ENCODE measurements at regions not wholly inside any gene's neighbourhood (a gene's known extent, or its start where the extent isn't known, plus 50 kb on each side); places are given as distances from the start of the nearest gene placed in this dataset.

GRCh38 chr2:66084948-66085590 is 349.9 kb upstream of the MEIS1 start:
- DNase-seq, result peak; percentile 90

GRCh38 chr2:66082581-66082980 is 352.3 kb upstream of the MEIS1 start:
- DNase-seq, result peak; percentile 78

DNA sequence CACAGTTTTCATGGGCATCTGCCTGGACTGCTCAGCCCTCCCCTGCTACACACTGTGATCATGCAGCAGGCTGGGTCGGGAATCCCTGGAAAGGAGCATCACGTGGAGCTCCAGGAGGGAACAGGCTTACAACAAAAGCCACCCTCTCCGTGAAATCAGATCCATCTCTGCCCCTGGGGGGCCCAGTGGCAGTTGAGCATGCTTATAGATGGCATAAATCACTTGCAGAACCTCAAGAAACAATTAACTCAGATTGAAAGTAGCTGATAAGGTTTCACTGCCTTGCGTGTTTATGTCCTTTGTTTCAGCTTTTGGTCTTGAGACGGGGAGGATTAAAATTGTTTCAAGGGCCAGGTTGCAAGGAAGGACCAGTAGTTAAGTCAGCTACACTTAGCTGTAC is 354.8 kb upstream of the MEIS1 start:
- DNase-seq, result peak; percentile 93

DNA sequence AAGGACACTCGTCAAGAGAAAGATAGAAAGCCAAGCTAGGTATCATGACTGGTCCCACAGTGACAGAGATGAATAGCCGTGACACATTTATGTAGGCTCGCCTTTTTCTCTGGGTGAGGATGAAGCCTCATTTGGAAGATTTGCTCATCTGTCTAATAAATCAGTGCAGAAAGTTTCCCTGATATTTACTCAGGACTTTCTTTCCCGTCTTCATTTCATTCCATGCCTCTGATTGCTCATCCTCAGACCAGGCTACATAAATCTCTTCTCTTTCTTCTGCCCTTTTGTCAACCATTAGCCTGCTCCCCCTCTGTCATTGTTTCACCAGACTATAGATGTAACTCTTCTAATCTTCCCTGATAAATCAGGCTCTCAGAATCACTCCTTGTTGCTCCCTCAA is 361.8 kb upstream of the MEIS1 start:
- no peak for DNase-seq

- DNase-seq, result peak; percentile 68
Measured at GRCh38 chr2:66070721-66071602, 364.0 kb upstream of the MEIS1 start.

DNA sequence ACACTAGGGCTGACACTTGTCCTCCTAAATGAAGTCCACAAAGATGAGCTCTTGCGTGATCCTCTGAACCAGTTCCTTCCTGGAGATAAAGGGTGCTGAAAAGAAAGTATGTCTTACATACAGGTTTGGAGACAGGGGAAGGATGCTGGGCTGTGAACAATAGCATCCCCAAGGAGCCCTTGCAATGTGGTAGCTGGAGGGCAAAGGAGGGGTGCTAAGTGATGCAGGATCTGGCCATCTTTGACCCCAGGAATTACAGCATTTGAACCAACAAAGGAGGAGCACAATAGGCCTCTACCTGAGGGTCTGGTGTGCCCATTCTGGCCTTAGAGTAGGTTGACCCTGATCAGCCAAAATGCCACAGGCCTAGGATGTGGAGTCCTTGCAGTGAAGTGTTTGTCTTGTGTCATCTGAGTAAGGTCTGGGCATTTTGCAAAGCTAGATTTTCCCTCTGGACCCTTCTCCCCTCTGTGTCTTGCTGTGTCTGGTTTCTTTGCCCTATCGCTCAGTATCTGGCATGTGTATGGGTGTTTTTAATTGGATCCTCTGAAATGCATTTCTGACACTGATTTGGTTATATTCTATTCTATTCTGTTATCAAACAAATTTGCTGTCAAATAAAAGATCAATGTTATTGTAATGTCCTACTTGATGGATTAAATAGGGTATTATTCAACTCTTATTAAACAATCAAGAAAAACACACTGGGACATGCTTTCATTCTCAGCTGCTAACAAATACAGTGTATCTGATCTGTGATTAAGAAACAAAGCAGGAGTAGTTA is 364.8 kb upstream of the MEIS1 start:
- DNase-seq, result peak; percentile 39

DNA sequence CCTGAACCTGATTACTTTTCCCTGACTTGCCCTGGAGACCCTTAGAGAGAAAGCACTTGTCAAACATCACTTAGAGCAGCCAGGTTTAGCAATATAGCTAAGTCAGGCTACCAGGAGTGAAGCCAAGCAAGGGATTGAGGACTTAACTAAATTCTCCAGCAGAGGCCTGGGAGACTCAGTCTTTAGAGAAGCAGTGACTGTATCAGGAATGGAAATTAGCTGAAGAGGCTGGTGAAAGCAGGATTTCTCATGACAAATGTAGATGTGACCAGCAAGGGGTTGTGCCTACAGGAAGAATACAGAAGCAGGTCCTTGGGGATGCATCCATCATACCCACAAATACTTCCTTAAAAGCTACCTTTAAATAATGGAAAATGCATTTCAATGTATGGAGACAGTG is 368.9 kb upstream of the MEIS1 start:
- DNase-seq, result no peak

GRCh38 chr2:66059332-66059731 is 375.6 kb upstream of the MEIS1 start:
- DNase-seq, result no peak

GRCh38 chr2:66058675-66059074 is 376.2 kb upstream of the MEIS1 start:
- peak; percentile 52 for DNase-seq

GRCh38 chr2:66057844-66058243 is 377.1 kb upstream of the MEIS1 start:
- DNase-seq, result no peak

GRCh38 chr2:66050392-66050791 is 384.5 kb upstream of the MEIS1 start:
- DNase-seq, result no peak

GRCh38 chr2:66048667-66049066 is 386.3 kb upstream of the MEIS1 start:
- no peak for DNase-seq

GRCh38 chr2:66041902-66042657 is 392.8 kb upstream of the MEIS1 start:
- no peak for DNase-seq

GRCh38 chr2:66036948-66037347 is 398.0 kb upstream of the MEIS1 start:
- no peak for DNase-seq

- DNase-seq, result no peak
Measured at GRCh38 chr2:66034467-66034866, 400.5 kb upstream of the MEIS1 start.

- no peak for DNase-seq
Measured at GRCh38 chr2:66032226-66032775, 402.6 kb upstream of the MEIS1 start.

GRCh38 chr2:66031236-66031635 is 403.7 kb upstream of the MEIS1 start:
- DNase-seq, result no peak

- peak; percentile 15 for DNase-seq
Measured at GRCh38 chr2:66030553-66030952, 404.4 kb upstream of the MEIS1 start.

GRCh38 chr2:66024391-66024790 is 410.5 kb upstream of the MEIS1 start:
- DNase-seq, result peak; percentile 85

DNA sequence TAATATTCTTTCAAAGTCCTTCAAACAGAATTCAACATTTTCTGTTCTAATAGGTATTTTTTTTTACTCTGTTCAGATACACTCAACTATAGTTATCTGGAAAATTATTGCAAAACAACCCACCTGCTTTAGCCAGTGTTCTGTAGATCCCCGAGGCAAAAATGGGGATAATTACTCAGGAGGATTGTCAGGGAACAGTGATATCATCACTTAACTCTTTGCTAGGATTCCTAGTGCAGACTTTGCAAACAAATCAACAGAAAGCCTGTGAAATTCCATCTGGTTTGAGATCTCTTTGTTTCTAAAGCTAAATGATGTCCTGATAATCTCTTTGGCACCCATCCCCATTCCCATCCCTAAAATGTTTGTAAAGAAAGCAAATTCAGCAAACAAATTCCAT is 413.6 kb upstream of the MEIS1 start:
- peak; percentile 86 for DNase-seq

- no peak for DNase-seq
Measured at GRCh38 chr2:66017763-66018162, 417.2 kb upstream of the MEIS1 start.

DNA sequence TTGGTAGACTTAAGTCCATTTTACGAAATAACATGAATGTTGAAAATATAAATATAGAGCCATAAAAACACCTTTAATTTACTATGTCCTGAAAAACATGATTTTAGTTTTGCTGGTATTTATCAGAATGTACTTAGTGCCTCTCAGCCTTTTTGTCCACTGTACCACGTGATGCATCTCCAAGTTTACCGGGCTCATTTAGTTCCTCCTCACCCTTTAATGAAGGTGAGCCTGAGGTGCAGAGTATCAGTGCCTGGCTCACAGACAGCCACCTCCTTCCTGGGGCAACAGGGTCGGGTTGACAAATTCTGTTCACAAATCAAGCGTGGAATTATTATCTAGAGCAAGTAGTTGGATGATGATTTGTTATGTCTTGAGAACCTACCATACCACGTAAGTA is 420.5 kb upstream of the MEIS1 start:
- DNase-seq, result no peak

DNA sequence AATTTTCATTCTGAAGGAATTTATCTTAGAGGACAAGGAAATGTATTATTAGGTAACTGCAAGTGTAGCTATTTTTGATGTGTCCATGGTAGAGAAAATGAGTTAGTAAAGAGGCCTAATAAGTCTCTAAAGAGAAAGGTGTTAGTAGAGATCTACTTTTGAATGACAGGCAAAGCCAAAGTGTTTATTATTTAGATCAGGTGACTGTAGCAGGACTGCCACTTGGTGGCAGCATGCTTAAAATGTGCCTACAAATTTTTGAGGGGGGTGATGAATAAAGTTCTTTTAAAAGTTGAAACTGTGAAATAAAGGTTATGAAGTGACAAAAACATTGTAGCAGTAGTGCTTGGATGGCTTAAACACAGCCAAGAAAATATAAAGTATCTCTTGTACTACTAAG is 421.5 kb upstream of the MEIS1 start:
- DNase-seq, result no peak
